Globus pallidus (tissue), 1 donor: ENCODE measurements at regions not wholly inside any gene's neighbourhood (a gene's known extent, or its start where the extent isn't known, plus 50 kb on each side); places are given as distances from the start of the nearest gene placed in this dataset.
"Not testable (repeated sequence)": the region's sequence is repeated elsewhere in the genome, so short reads cannot be mapped to it uniquely, and the experiment has no call there.

Experiments
- DNase-seq: peaks from one replicate; pipeline ENCODE4 v3.0.0-alpha.2; 2015; ENCODE audit warnings: low spot score

DNA sequence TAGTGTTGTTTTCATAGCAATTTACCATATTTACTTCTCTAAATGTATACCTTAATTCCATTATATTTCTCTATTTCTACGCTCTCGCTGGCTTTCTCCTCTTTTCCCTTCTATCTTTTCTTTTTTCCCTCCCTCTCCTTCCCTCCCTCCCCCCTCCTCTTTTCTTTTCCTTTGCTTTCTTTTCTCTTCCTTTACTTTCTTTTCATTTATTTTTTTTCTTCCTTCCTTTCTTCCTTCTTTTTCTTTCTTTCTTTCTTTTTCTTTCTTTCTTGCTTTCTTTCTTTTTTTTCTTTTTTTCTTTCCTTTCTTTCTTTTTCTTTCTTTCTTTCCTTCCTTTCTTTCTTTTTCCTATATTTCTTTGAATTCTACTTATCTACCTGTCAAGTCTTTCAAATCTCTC, 533.0 kb upstream of the POT1 start:
- DNase-seq, result no peak

DNA sequence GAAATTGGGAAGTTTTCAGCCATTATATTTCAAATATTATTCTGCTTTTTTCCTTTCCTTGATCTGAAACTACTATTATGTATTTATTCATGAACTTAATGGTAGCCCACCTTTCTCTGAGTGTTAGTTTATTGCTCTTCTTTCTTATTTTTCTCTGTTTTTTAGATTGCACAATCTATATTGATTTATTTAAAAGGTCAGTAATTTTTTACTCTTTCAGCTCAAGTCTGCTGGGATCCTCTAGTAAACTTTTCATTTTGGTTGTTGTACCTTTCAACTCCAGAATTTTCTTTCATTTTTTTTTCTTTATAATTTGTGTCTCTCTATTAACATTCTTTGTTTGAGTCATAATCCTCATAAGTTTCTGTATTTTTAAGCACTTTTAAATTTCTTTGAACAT, 529.4 kb upstream of the POT1 start:
- no peak for DNase-seq

DNA sequence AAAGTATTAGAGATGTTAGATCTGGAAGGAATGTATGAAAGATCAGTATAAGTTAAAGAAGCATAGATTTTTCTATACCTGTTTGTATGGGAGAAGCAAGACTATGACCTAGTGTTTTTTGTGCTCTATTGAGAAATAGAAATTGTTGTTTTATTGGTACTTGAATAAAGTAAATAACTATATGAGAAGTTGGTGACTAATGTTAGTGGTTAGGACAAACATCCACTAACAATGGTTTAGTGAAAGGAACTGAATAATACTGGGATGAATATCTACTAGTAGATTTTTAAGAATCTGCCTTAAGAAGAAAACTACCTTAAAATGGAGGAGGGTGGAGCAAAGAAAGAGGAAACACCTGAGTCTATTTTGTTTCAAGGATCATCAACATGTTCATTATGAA, 521.1 kb upstream of the POT1 start:
- DNase-seq, result no peak

DNA sequence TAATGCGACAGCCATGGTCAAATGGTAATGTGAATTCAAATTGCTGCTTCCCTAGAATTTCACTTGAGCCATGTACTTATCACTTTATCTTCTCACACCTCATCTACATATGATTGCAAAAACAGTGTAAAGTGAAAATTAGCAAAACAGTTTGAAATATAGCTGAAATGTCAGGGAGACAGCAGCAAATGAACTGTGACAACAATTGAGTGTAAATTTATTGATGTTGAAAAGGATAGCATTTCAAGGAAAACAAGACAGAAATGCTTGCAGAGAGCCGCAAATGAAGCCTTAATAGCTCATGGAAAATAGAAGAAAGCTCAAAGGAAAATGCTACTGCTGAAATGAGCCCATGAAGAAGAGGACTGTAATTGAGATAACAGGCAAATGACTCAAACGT, 516.2 kb upstream of the POT1 start:
- no peak for DNase-seq

DNA sequence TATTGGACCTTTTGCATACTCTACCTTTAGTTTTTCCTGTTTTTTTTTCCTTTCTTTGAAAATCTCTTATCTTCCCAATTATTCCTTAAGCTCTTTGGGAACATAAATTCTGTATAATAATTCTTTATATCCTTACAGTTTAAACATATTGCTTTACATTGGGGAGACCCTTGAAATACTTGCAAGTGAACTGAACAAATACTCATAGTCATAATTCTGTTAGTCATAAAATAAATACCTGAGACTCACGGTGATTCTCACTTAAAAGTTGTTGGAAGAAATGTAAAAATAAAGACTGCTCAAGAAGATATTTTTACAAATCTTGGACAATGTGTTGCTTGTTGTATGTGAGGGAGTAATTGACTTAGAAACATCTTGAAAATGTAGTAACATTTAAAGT, 515.2 kb upstream of the POT1 start:
- DNase-seq, result no peak

DNA sequence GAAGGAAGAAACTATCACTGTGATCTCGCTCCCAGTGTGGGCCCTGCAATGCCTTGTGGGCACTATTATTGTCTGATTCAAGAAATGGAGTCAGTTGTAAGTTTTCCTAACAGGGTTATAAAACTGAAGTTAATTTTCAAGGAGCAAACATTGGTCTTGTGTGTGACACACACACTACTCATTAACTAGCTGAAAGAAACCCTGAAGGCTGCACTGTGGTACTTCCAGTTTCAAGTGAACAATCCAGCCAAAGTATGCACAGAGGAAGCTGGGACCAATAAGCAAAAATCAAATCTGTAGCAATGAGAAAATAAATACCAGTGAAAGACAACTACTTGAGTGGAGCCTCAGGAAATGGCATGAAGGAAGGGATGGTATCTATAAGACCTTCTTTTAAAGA, 506.6 kb upstream of the POT1 start:
- DNase-seq, result no peak

DNA sequence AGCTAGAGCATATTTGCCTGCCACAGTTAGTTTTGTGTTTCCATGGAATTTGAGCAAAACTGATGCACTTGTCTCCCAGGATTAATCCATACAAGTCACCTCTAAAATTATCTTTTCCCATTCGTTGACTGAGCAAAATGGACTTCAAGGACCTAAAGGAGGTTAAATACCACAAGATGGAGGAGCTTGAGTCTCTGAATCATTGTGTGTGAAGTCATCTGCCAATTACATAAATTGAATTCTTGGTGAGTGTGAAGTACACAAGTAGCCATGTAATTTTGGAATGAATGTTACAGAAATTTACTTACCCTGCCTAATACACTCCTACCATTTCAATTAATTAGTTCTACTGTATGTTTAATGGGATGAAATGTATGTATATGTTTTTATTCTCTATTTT, 501.7 kb upstream of the POT1 start:
- DNase-seq, result no peak

DNA sequence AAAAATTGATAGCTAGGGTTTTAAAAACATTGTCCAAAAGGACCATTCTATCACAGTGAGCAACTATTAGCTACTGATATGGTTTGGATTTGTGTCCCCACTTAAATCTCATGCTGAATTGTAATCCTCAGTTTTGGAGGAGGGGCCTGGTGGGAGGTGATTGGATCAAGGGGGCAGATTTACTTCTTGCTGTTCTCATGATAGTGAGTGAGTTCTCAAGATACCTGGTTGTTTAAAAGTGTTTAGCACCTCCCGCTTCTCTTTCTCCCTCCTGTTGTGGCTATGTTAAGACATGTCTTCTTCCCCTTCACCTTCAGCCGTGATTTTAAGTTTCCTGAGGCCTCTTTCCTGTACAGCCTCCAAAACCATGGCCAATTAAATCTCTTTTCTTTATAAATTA, 500.4 kb upstream of the POT1 start:
- no peak for DNase-seq

DNA sequence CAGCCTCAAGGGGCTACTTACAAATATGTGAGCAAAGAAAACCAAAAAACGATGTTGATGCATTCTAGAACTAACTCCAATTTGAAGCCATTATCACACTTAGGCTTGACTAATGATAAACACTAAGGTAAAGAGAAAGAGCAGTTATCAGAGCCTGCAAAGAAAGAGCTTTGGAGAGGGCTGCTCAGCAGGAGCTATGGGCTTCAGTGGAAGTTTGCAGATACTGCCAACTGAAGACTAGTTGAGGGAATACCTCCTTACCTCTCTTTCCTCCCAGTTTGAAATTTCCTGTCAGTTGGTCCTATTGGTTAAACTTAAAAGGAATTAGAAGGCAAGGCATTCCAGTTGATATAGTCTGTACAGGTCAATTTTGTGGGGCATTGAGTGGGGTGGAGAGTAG, 498.1 kb upstream of the POT1 start:
- no peak for DNase-seq

DNA sequence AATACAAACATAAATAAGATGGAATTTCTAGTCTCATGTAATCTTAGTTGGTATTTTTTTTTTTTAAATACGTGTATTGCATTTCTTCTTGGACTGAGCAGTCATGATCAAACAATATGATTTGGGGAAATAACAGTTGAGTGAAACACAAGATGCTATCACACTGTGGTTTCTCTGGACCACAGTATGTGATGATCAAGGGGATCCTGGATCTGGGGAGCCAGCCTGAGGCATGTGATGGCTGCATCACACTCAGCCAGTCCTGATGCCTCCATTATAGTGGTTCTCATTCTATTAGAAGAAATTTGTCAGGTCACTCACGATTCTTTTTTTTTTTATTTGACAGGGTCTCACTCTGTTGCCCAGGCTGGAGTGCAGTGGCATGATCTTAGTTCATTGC, 495.9 kb upstream of the POT1 start:
- DNase-seq, result no peak

DNA sequence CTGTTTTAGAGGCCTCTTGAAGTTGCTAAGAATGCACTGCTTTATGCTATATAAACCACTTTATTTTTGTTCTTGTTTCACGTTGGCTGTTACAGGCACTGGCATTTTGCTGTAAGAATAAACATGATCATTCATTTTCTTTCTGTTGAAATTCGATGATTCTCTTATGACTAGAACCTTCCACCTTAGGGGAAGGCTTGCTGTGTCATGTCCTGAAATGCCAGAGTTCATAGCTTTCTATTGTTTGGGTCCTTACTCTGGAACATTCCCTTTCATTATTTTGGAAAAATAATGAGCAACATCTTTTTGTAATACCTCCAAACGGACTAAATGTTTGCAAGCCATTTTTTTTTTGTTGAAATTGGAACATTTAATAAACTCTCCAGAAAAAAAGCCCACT, 495.1 kb upstream of the POT1 start:
- DNase-seq, result no peak

DNA sequence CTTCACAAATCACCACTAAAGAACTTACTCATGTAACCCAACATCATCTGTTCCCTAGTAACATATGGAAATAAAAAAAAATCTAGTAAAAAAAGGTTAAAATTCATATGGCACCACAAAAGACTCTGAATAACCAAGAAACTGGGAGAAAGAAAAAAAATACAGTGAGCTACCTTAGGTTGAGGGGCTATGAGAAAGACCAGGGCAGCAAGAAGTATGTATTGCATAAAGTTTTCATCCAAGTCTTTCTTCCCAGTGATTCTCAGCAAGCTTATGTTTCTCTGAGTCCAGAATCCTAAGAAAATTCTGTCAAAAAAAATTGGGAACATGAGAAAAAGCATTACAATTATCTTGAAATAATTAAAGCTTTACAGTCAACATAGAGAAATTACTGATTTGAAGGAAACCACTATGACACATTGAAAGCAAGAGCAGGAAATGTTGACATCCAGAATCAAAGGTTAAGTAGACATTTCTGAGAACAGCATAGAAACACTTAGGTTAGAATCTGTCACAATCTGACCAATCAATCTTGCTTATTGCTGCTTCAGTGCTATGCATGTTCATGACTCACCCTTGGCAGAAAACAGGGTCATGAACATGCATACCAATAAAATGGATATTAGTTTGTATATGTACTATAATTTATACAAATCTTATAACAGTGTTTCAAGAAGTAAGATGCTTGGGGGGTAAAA, 494.0 kb upstream of the POT1 start:
- DNase-seq, result no peak

DNA sequence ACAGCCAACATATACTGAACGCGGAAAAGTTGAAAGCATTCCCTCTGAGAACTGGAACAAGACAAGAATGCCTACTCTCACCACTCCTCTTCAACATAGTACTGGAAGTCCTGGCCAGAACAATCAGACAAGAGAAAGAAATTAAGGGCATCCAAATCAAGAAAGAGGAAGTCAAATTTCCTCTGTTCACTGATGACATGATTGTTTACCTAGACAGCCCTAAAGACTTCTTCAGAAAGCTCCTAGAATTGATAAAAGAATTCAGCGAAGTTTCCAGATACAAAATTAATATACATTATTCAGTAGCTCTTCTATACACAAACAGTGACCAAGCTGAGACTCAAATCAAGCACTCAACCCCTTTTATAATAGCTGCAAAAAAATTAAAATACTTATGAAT, 491.8 kb upstream of the POT1 start:
- not testable (repeated sequence) for DNase-seq

DNA sequence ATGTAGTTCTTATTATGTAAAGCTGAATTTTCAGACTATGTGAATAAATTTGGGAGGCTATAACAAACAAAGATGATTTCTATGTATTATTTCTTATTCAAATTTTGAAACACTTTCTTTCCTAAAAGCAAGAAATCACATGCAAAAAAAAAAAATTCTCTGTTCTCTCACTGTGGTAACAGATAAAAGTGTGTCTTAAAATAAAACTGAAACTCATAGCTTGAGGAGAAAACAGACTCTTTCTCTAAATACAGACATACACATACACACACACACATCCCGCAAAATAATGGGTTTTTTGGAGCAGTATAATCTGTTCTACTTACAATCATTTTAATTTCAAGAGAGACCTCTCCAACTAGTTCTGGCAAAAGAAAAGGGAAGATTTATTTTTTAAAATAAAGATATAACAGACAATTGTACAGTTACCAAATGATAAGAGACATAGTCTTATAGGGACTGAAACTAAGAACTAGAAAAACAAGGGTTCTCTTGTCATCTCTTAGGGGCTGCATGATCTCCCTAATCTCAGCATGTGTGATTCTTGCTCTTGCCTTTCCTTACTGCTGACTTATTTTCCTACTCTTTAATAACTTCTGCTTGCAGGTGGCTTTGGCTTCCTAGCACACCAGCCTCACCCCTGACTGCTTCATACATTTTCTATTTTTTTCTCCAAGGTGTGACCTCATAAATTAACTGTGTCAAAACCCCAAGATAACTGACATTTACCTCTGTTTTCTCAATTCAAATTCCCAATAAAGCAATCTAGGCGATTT, 483.5 kb upstream of the POT1 start:
- DNase-seq, result no peak

DNA sequence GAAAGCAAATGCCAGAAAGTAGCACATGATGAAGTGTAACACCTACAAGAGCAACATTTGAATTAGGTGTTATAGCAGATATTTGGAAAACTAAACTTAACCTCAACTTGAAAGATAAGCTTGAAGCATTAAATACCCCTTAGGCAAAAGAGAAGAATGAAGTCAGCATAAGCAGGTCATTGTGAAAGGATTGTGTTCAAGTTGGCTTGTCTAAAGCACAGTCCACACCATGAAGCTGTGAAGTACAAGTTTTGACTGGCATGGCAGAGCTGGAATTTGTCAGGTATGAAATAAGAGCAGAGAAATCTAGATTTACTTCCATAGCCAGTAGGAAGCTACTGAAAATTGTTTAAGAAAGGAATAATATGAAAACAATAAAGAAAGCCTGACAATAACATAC, 480.3 kb upstream of the POT1 start:
- DNase-seq, result no peak

DNA sequence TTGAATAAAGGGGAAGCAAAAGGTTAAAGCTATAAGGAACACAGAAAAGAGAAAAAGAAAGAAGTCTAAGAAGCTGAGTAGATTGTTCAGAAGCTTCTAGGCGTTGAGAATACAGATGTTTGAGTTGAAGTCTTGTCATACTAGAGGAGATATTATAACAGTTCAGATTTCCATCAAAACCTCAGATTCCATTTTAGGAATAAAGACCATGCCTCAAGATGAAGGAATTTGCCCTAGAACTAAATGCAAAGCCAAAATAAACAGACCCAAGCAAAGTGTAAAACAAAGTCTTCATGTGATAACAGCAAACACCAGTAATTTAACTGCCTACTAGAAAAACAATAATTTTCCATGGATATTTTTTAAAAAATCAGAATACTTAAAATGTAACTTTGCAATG, 476.5 kb upstream of the POT1 start:
- no peak for DNase-seq

DNA sequence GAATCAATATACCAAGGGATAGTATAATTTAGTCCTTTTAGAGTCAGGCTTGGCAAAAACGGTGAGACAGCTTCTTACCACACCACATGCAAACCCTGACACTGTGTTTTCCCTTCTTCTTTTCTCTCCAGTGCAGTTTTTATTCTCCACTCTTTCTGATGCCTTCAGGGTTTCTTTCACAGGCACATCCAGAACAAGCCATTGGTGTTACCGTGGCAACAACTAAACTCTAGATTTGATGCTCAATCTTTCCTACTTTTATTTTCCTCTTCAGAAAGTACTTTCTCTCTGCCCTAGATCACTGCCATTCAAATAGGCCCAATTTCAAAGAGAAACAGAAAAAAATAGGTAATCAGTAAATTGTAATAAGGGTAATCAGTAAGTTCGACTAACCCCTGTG, 469.8 kb upstream of the POT1 start:
- no peak for DNase-seq

DNA sequence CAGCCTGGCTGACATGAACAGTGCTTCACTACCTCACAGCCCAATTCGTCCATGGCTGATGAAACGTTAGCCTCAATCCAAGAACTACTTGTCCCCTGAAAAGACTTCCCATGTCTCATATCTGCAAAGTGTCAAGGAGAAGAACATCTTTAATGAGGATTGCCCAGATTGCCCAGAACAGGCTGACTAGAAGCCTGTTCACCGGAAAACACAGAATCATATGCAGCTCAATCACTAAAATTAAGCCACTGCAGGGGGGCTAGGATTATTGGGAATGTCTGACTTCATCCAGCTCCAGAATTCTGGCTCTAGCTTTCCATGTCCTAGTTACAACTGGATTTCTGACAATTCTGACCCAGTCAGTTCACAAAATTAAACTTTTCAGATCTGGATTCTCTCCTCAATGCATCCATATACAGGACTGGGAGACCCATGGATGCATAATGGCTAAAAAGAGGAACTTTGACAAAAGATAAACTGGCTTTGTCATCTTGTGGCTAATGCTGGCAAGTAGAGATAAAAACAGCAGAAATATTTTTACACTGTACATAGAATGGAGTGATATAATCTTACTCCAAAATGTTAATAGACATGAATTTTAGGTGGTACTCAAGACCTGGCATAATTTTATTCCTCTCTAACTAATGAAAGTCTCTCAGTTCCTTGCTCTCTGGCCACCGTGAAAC, 467.0 kb upstream of the POT1 start:
- DNase-seq, result no peak

DNA sequence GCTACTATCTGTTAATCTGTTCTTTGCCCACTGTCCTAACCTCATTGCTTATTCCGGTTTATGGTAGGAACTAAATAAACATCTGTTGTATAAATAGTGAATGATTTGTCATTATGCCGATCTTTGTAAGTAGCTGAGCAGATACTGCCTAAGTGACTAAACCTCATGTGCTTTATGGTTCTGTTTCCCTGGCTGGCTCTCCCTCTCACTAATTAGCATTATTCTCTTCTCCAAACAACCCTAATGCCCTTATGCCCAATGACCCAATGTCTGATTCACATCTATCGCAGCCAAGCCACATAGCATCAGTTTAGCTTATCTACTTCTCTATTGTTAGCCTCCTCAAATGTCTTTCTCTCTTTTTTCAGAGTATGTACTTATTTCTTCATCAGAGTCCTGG, 462.3 kb upstream of the POT1 start:
- DNase-seq, result no peak

DNA sequence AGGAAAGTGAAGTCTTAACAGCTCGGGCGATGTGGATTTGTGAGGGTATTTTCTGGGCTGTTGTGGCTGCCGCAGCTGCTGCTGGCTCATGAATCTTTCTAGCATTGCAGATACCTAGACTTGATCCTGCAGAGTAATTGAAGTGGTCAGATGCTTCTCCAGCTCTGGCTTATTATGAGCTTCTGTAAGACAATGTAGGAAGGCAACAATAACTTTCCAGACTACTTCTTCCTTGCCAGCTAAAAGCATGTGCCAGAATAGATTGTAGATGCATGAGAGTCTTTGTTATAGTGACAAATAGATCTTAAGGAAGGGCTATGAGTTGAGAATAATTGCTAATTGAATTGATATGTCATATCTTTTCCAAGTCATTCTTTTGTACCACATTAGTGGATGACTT, 461.4 kb upstream of the POT1 start:
- no peak for DNase-seq

DNA sequence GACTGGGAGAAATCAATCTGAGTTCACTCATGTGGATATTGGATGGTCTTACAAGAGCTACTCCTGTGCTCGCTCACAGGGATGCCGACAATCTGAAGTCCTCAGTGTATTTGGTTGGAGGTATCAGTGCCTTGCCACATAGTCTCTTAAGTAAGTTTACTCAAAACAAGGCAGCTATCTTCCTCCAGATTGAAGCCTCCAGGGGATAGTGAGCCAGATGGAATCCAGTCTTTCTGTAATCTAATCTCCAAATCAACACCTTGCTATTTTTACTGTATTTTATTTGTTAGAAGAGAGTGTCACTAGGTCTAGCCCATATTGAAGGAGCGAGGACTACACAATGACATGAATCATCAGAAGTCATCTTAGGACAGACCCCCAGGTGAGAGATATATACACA, 456.6 kb upstream of the POT1 start:
- DNase-seq, result no peak

DNA sequence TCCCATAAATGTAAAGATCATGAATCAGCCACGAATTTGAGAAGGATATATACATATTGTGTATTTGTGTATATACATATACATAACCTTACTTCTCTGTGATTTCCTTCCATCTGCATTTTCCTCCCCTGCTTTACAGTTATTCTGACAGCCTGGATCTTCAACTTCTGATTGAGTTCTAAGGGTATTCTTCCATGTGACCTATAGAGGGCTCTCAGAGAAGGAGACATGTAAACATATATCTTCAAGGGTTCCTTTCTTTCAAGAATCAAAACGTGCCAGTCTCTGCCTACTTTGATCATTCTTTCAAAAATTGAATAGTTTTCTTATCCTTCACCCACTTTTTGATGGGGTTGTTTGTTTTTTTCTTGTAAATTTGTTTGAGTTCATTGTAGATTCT, 453.7 kb upstream of the POT1 start:
- no peak for DNase-seq

DNA sequence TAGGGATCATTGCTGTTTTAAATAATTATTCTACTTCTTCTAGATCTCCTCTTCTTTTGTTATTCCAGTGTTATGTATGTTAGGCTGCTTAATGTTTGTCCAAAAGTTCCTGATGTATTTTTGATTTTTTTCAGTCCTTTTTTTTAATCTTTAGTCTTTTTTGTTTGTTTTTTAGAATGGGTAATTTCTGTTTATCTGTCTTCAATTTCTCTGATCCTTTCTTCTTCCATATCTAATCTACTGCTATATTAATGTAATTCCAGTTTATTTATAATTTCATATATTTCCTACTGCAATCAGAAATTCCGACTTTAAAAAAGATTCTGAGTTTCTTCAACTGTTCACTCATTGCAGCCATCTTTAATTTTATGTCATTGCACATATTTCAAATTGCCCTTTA, 452.8 kb upstream of the POT1 start:
- no peak for DNase-seq

DNA sequence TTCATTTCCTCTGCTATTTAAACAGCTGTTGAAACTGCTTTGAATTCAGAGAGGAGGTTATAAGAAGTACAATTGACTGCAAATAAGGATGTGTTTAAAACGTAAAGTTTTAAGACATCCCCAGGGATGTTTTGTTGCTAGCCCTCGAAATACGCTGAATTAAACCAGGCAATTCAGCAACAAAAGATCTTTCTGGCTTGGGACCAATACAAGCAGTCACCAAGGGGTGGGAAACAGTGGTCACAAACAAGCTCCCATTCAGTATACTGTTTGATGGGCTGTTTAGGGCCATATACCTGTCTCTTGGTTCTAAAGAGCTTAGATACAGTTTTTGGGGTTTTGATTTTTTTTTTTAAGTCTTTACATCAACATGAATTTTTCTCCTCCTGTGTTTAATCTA, 446.3 kb upstream of the POT1 start:
- DNase-seq, result no peak
